ENCODE measurements at regions not wholly inside any gene's neighbourhood (a gene's known extent, or its start where the extent isn't known, plus 50 kb on each side); places are given as distances from the start of the nearest gene placed in this dataset.

GRCh38 chr4:171644430-171645057 is 168.7 kb upstream of the GALNTL6 start:
- H3K4me2 ChIP-seq (ENCODE audit: insufficient read depth, low read length) = no peak overlapping the region

More at GRCh38 chr4:171644430-171645057, 168.7 kb upstream of the GALNTL6 start:
- Histone ChIP-seq H3K79me2 (ENCODE audit: control insufficient read depth, insufficient read depth, low read length) (no peaks in the 10 kb centered on the region), H3K4me1 (replicated peaks in 1 of 2; ENCODE audit: control insufficient read depth in 2 of 2, insufficient read depth in 2 of 2, low read length in 2 of 2) (no peaks in the 10 kb centered on the region), H3K27me3 (ENCODE audit: control insufficient read depth in 2 of 2, insufficient read depth in 2 of 2, low read length in 2 of 2) (no peaks in the 10 kb centered on the region), H3K9me1 (ENCODE audit: control insufficient read depth, insufficient read depth, low read length) (no peaks in the 10 kb centered on the region), H2AFZ (ENCODE audit: low read depth, low read length) (peak overlapping the region; percentile 24; the same call in 1 of the 2 replicates), H3K9me3 (replicated peaks; ENCODE audit: control insufficient read depth, insufficient read depth, low read depth, low read length) (no peaks in the 10 kb centered on the region), H3K4me3 (no peak overlapping the region), H4K20me1 (replicated peaks; ENCODE audit: control insufficient read depth, insufficient read depth, low read length) (no peaks in the 10 kb centered on the region), H3K27ac (ENCODE audit: extremely low read depth, low read depth, low read length) (no peak overlapping the region), H3K9ac (ENCODE audit: insufficient read depth in 1 of 2, low read depth in 2 of 2, low read length in 2 of 2) (no peak overlapping the region), H3K36me3 (ENCODE audit: control insufficient read depth, insufficient read depth, low read length) (no peaks in the 10 kb centered on the region)
- in situ Hi-C loops (cut with MboI) = no loop called here
- CTCF ChIA-PET (ENCODE audit: low intra/inter-chr PET ratio) = no interaction called here
- no peak for FAIRE-seq
- intact Hi-C loops (cut with micrococcal nuclease) = no loop called here
- no peak for TF ChIP-seq MITF (IDR thresholded peaks at IDR 0.05)
- TF ChIP-seq TBP (optimal IDR thresholded peaks at IDR 0.05; ENCODE audit: low read depth, low read length) = no peak
- no peak for TF ChIP-seq NR1H2 (CRISPR knock-in tag; IDR thresholded peaks at IDR 0.05)
- TF ChIP-seq ZBTB33 (CRISPR knock-in tag; IDR thresholded peaks at IDR 0.05) = no peak
- TF ChIP-seq ZNF644 (tag; IDR thresholded peaks at IDR 0.05; ENCODE audit: low read depth) = no peak
- no peak for TF ChIP-seq CEBPB (tag; IDR thresholded peaks at IDR 0.05)
- no peak for TF ChIP-seq ZNF780A (CRISPR knock-in tag; IDR thresholded peaks at IDR 0.05)
- TF ChIP-seq ETS1 (conservative IDR thresholded peaks at IDR 0.05; ENCODE audit: control insufficient read depth, low read depth, low read length) = no peak
- no peak for TF ChIP-seq PHTF2 (CRISPR knock-in tag; IDR thresholded peaks at IDR 0.05)
- TF ChIP-seq CREM (IDR thresholded peaks at IDR 0.05; ENCODE audit: low read depth) = no peak
- TF ChIP-seq ZNF146 (CRISPR knock-in tag; IDR thresholded peaks at IDR 0.05; ENCODE audit: unreplicated experiment) = no peak
- POLR2A ChIA-PET = no interaction called here
- WGBS (ENCODE audit: insufficient coverage, low coverage, missing lambda C conversion rate) = 14% methylated on average over 7 of the region's 7 CpGs
- DNase-seq (ENCODE audit: extremely low read depth in 1 of 4, low spot score in 3 of 4) = no peak
- BruUV-seq (replicated peaks) = no TSS peak
- ATAC-seq = no peak

Data from K562 (cell line).